RPMI7951 (cell line): ENCODE measurements at regions not wholly inside any gene's neighbourhood (a gene's known extent, or its start where the extent isn't known, plus 50 kb on each side); places are given as distances from the start of the nearest gene placed in this dataset.
"Not testable (repeated sequence)": the region's sequence is repeated elsewhere in the genome, so short reads cannot be mapped to it uniquely, and the experiment has no call there.

Source experiments
- DNase-seq: peaks from one replicate; pipeline ENCODE4 v3.0.0-alpha.2; 2012; ENCODE audit warnings: low read depth

- DNase-seq: no peak
Observed at GRCh38 chr1:242629396-242629795, 104.9 kb upstream of the PLD5 start.

- no peak for DNase-seq
Observed at GRCh38 chr1:242623756-242624155, 99.3 kb upstream of the PLD5 start.

GRCh38 chr1:242623119-242623518, 98.6 kb upstream of the PLD5 start:
- DNase-seq: no peak

- no peak for DNase-seq
Observed at GRCh38 chr1:242613266-242613815, 88.8 kb upstream of the PLD5 start.

GRCh38 chr1:242610209-242610608, 85.7 kb upstream of the PLD5 start:
- no peak for DNase-seq

GRCh38 chr1:242605521-242605920, 81.0 kb upstream of the PLD5 start:
- no peak for DNase-seq

- DNase-seq: no peak
Observed at GRCh38 chr1:242602001-242602400, 77.5 kb upstream of the PLD5 start.

GRCh38 chr1:242593756-242594155, 69.3 kb upstream of the PLD5 start:
- DNase-seq: not testable (repeated sequence)

GRCh38 chr1:242586360-242586680, 61.8 kb upstream of the PLD5 start:
- DNase-seq: no peak

GRCh38 chr1:242585616-242586359, 61.3 kb upstream of the PLD5 start:
- DNase-seq: no peak

GRCh38 chr1:242582669-242583068, 58.2 kb upstream of the PLD5 start:
- no peak for DNase-seq

- no peak for DNase-seq
Observed at GRCh38 chr1:242579528-242580235, 55.2 kb upstream of the PLD5 start.
